DOHH2 (cell line): ENCODE measurements at regions not wholly inside any gene's neighbourhood (a gene's known extent, or its start where the extent isn't known, plus 50 kb on each side); places are given as distances from the start of the nearest gene placed in this dataset.

Experiments
- EZH2phosphoT487 ChIP-seq: fragments of 200-600 bp; sonication (generic); IDR thresholded peaks from 2 replicates; pipeline ENCODE4 v1.6.1; 2017; ENCODE audit warnings: borderline replicate concordance, mild to moderate bottlenecking, antibody characterized with exemption, low read length, moderate library complexity, mixed read lengths
- TF ChIP-seq, protein P1 (sequence below): fragments of 200-600 bp; sonication (generic); IDR thresholded peaks from one replicate; pipeline ENCODE4 v1.5.1; 2014; ENCODE audit warnings: antibody characterized with exemption, mild to moderate bottlenecking, low read depth, low read length; ENCODE audit not compliant: poor library complexity, severe bottlenecking

GRCh38 chr5:62942384-62942783 lies 363.8 kb downstream of the LRRC70 start:
- TF ChIP-seq, protein P1, sequence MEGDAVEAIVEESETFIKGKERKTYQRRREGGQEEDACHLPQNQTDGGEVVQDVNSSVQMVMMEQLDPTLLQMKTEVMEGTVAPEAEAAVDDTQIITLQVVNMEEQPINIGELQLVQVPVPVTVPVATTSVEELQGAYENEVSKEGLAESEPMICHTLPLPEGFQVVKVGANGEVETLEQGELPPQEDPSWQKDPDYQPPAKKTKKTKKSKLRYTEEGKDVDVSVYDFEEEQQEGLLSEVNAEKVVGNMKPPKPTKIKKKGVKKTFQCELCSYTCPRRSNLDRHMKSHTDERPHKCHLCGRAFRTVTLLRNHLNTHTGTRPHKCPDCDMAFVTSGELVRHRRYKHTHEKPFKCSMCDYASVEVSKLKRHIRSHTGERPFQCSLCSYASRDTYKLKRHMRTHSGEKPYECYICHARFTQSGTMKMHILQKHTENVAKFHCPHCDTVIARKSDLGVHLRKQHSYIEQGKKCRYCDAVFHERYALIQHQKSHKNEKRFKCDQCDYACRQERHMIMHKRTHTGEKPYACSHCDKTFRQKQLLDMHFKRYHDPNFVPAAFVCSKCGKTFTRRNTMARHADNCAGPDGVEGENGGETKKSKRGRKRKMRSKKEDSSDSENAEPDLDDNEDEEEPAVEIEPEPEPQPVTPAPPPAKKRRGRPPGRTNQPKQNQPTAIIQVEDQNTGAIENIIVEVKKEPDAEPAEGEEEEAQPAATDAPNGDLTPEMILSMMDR: no peak
- TF ChIP-seq EZH2phosphoT487: no peak
